ENCODE measurements at regions not wholly inside any gene's neighbourhood (a gene's known extent, or its start where the extent isn't known, plus 50 kb on each side); places are given as distances from the start of the nearest gene placed in this dataset.
"Not testable (repeated sequence)": the region's sequence is repeated elsewhere in the genome, so short reads cannot be mapped to it uniquely, and the experiment has no call there.

GRCh38 chr5:42989190-42989589, 50.9 kb downstream of the ANXA2R start:
- Histone ChIP-seq H3K4me3 (ENCODE audit: low read depth in 1 of 2, low read length in 2 of 2) (no peak overlapping the region), H3K36me3 (ENCODE audit: control insufficient read depth in 1 of 2, insufficient read depth in 2 of 2, low read length in 2 of 2) (peaks cover 0 to 4% of the 10 kb centered on the region in 2 donors), H3K27me3 (ENCODE audit: low read depth, low read length) (peaks cover 34% of the 10 kb centered on the region), H3K9me3 (ENCODE audit: control insufficient read depth in 1 of 2, low read length in 2 of 2) (peaks cover 0 to 8% of the 10 kb centered on the region in 2 donors), H3K27ac (ENCODE audit: low read length) (no peak overlapping the region), H3K4me1 (ENCODE audit: control insufficient read depth in 1 of 2, insufficient read depth in 2 of 2, low read length in 2 of 2) (peaks cover 0 to 11% of the 10 kb centered on the region in 2 donors)

- Histone ChIP-seq H3K27ac (ENCODE audit: low read length) (no peak overlapping the region), H3K9me3 (ENCODE audit: control insufficient read depth in 1 of 2, low read length in 2 of 2) (peaks cover 0 to 8% of the 10 kb centered on the region in 2 donors), H3K4me3 (ENCODE audit: low read depth in 1 of 2, low read length in 2 of 2) (no peak overlapping the region), H3K36me3 (ENCODE audit: control insufficient read depth in 1 of 2, insufficient read depth in 2 of 2, low read length in 2 of 2) (peaks cover 0 to 4% of the 10 kb centered on the region in 2 donors), H3K27me3 (ENCODE audit: low read depth, low read length) (peaks cover 29% of the 10 kb centered on the region), H3K4me1 (ENCODE audit: control insufficient read depth in 1 of 2, insufficient read depth in 2 of 2, low read length in 2 of 2) (peaks cover 0 to 11% of the 10 kb centered on the region in 2 donors)
These were observed 51.6 kb downstream of the ANXA2R start for GRCh38 chr5:42988568-42988967.

- Histone ChIP-seq H3K4me3 (ENCODE audit: low read depth in 1 of 2, low read length in 2 of 2) (no peak overlapping the region), H3K27ac (ENCODE audit: low read length) (no peak overlapping the region), H3K36me3 (ENCODE audit: control insufficient read depth in 1 of 2, insufficient read depth in 2 of 2, low read length in 2 of 2) (no peaks in the 10 kb centered on the region), H3K27me3 (ENCODE audit: low read depth, low read length) (no peaks in the 10 kb centered on the region), H3K9me3 (ENCODE audit: control insufficient read depth in 1 of 2, low read length in 2 of 2) (no peaks in the 10 kb centered on the region), H3K4me1 (ENCODE audit: control insufficient read depth in 1 of 2, insufficient read depth in 2 of 2, low read length in 2 of 2) (no peaks in the 10 kb centered on the region)
These were observed 54.7 kb downstream of the ANXA2R start for GRCh38 chr5:42985129-42986037.

GRCh38 chr5:42984307-42984706, 55.8 kb downstream of the ANXA2R start:
- no peaks in the 10 kb centered on the region for H3K9me3 ChIP-seq (ENCODE audit: control insufficient read depth in 1 of 2, low read length in 2 of 2)
- H3K4me3 ChIP-seq (ENCODE audit: low read depth in 1 of 2, low read length in 2 of 2): no peak overlapping the region
- no peaks in the 10 kb centered on the region for H3K27me3 ChIP-seq (ENCODE audit: low read depth, low read length)
- H3K4me1 ChIP-seq (ENCODE audit: control insufficient read depth in 1 of 2, insufficient read depth in 2 of 2, low read length in 2 of 2): no peaks in the 10 kb centered on the region
- H3K36me3 ChIP-seq (ENCODE audit: control insufficient read depth in 1 of 2, insufficient read depth in 2 of 2, low read length in 2 of 2): no peaks in the 10 kb centered on the region
- no peak overlapping the region for H3K27ac ChIP-seq (ENCODE audit: low read length)

GRCh38 chr5:42982107-42982622, 58.0 kb downstream of the ANXA2R start:
- Histone ChIP-seq H3K9me3 (ENCODE audit: control insufficient read depth in 1 of 2, low read length in 2 of 2) (no peaks in the 10 kb centered on the region), H3K4me1 (ENCODE audit: control insufficient read depth in 1 of 2, insufficient read depth in 2 of 2, low read length in 2 of 2) (no peaks in the 10 kb centered on the region), H3K36me3 (ENCODE audit: control insufficient read depth in 1 of 2, insufficient read depth in 2 of 2, low read length in 2 of 2) (no peaks in the 10 kb centered on the region), H3K27me3 (ENCODE audit: low read depth, low read length) (no peaks in the 10 kb centered on the region), H3K27ac (ENCODE audit: low read length) (no peak overlapping the region), H3K4me3 (ENCODE audit: low read depth in 1 of 2, low read length in 2 of 2) (no peak overlapping the region)

- H3K36me3 ChIP-seq (ENCODE audit: control insufficient read depth in 1 of 2, insufficient read depth in 2 of 2, low read length in 2 of 2); H3K27me3 ChIP-seq (ENCODE audit: low read depth, low read length); H3K4me3 ChIP-seq (ENCODE audit: low read depth in 1 of 2, low read length in 2 of 2); H3K4me1 ChIP-seq (ENCODE audit: control insufficient read depth in 1 of 2, insufficient read depth in 2 of 2, low read length in 2 of 2); H3K9me3 ChIP-seq (ENCODE audit: control insufficient read depth in 1 of 2, low read length in 2 of 2); H3K27ac ChIP-seq (ENCODE audit: low read length): not testable (repeated sequence)
These were observed 58.6 kb downstream of the ANXA2R start for GRCh38 chr5:42981417-42982106.

GRCh38 chr5:42981015-42981414, 59.1 kb downstream of the ANXA2R start:
- H3K27me3 ChIP-seq (ENCODE audit: low read depth, low read length); H3K27ac ChIP-seq (ENCODE audit: low read length); H3K9me3 ChIP-seq (ENCODE audit: control insufficient read depth in 1 of 2, low read length in 2 of 2); H3K4me3 ChIP-seq (ENCODE audit: low read depth in 1 of 2, low read length in 2 of 2); H3K36me3 ChIP-seq (ENCODE audit: control insufficient read depth in 1 of 2, insufficient read depth in 2 of 2, low read length in 2 of 2); H3K4me1 ChIP-seq (ENCODE audit: control insufficient read depth in 1 of 2, insufficient read depth in 2 of 2, low read length in 2 of 2): not testable (repeated sequence)

- not testable (repeated sequence) for H3K36me3 ChIP-seq (ENCODE audit: control insufficient read depth in 1 of 2, insufficient read depth in 2 of 2, low read length in 2 of 2); H3K9me3 ChIP-seq (ENCODE audit: control insufficient read depth in 1 of 2, low read length in 2 of 2); H3K4me3 ChIP-seq (ENCODE audit: low read depth in 1 of 2, low read length in 2 of 2); H3K27ac ChIP-seq (ENCODE audit: low read length); H3K4me1 ChIP-seq (ENCODE audit: control insufficient read depth in 1 of 2, insufficient read depth in 2 of 2, low read length in 2 of 2); H3K27me3 ChIP-seq (ENCODE audit: low read depth, low read length)
These were observed 59.7 kb downstream of the ANXA2R start for GRCh38 chr5:42980391-42980790.

- not testable (repeated sequence) for H3K4me1 ChIP-seq (ENCODE audit: control insufficient read depth in 1 of 2, insufficient read depth in 2 of 2, low read length in 2 of 2); H3K27me3 ChIP-seq (ENCODE audit: low read depth, low read length); H3K4me3 ChIP-seq (ENCODE audit: low read depth in 1 of 2, low read length in 2 of 2); H3K36me3 ChIP-seq (ENCODE audit: control insufficient read depth in 1 of 2, insufficient read depth in 2 of 2, low read length in 2 of 2); H3K27ac ChIP-seq (ENCODE audit: low read length); H3K9me3 ChIP-seq (ENCODE audit: control insufficient read depth in 1 of 2, low read length in 2 of 2)
These were observed 60.9 kb downstream of the ANXA2R start for GRCh38 chr5:42979242-42979641.

GRCh38 chr5:42974536-42974935, 65.6 kb downstream of the ANXA2R start:
- Histone ChIP-seq H3K27ac (ENCODE audit: low read length) (no peak overlapping the region), H3K4me1 (ENCODE audit: control insufficient read depth in 1 of 2, insufficient read depth in 2 of 2, low read length in 2 of 2) (no peaks in the 10 kb centered on the region), H3K36me3 (ENCODE audit: control insufficient read depth in 1 of 2, insufficient read depth in 2 of 2, low read length in 2 of 2) (no peaks in the 10 kb centered on the region), H3K4me3 (ENCODE audit: low read depth in 1 of 2, low read length in 2 of 2) (no peak overlapping the region), H3K9me3 (ENCODE audit: control insufficient read depth in 1 of 2, low read length in 2 of 2) (peaks cover 0 to 2% of the 10 kb centered on the region in 2 donors), H3K27me3 (ENCODE audit: low read depth, low read length) (no peaks in the 10 kb centered on the region)

GRCh38 chr5:42970636-42971559, 69.2 kb downstream of the ANXA2R start:
- H3K9me3 ChIP-seq (ENCODE audit: control insufficient read depth in 1 of 2, low read length in 2 of 2): peaks cover 0 to 2% of the 10 kb centered on the region in 2 donors
- peaks cover 4% of the 10 kb centered on the region for H3K27me3 ChIP-seq (ENCODE audit: low read depth, low read length)
- no peaks in the 10 kb centered on the region for H3K4me1 ChIP-seq (ENCODE audit: control insufficient read depth in 1 of 2, insufficient read depth in 2 of 2, low read length in 2 of 2)
- no peak overlapping the region for H3K4me3 ChIP-seq (ENCODE audit: low read depth in 1 of 2, low read length in 2 of 2)
- no peak overlapping the region for H3K27ac ChIP-seq (ENCODE audit: low read length)
- H3K36me3 ChIP-seq (ENCODE audit: control insufficient read depth in 1 of 2, insufficient read depth in 2 of 2, low read length in 2 of 2): no peaks in the 10 kb centered on the region
